D341Med (cell line): ENCODE measurements at regions not wholly inside any gene's neighbourhood (a gene's known extent, or its start where the extent isn't known, plus 50 kb on each side); places are given as distances from the start of the nearest gene placed in this dataset.
A peak's percentile ranks its signal among the peaks of the same experiment; 100 is the strongest.

Experiments
- DNase-seq: peaks from one replicate; pipeline ENCODE4 v3.0.0; 2012; ENCODE audit warnings: low spot score

- DNase-seq: no peak
Observed at GRCh38 chr6:2462831-2463230, 217.4 kb upstream of the GMDS start.

GRCh38 chr6:2460216-2460745 lies 214.9 kb upstream of the GMDS start:
- no peak for DNase-seq

GRCh38 chr6:2454180-2454579 lies 208.8 kb upstream of the GMDS start:
- no peak for DNase-seq

DNA sequence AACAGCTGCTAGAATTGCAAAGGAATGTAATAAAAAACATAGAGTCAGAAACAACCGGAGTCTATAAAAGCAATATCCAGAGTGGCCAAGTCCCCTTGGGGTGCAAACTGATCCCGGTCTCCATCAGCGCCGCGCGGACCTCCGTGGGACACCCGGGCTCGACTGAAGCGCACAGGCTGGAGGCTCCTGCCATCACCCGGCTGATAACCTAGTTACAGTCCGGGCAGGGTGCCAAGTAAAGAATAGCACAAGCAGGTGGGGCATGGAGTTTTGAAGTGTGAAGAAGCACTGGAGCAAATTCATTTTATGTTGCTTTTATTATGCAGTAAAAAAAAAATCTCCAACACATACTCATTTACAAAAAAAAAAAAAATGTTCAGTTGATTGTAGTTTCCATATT lies 205.1 kb upstream of the GMDS start:
- no peak for DNase-seq

DNA sequence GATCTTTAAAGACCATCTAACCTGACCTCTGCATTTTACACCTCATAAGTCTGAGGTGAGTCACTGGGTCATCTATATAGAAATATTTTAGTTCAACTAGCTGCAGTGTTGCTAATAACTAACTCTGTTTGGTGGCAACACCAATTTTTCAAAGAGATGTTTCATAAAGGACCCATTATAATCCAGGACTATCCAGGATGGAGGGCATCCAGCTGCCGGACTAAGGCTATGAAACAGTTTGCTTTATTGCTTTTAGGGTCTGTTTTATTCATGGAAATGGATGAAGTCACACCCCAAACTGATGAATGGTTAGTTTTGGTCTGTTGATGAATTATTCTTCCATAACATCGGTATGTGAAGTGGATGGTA lies 204.2 kb upstream of the GMDS start:
- DNase-seq: no peak

GRCh38 chr6:2448826-2449571 lies 203.6 kb upstream of the GMDS start:
- peak; percentile 62 for DNase-seq

DNA sequence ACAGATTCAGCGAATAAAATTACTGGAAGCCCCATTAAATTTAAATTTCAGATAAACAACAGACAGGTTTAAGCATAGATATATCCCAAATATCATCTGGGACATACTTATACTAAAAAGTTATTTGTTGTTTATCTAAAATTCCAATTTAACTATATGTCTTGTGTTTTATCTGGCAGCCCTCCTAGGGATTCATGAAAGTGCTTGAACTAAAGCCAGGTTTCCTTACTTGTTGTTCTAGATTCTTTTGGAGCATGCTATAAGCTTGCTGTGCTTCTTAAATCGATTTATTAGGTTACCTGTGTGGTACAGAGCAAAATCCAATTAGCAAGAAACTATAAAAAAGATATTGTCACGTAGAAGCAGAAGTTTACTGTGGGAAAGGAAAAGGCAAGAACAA lies 202.5 kb upstream of the GMDS start:
- DNase-seq: no peak

DNA sequence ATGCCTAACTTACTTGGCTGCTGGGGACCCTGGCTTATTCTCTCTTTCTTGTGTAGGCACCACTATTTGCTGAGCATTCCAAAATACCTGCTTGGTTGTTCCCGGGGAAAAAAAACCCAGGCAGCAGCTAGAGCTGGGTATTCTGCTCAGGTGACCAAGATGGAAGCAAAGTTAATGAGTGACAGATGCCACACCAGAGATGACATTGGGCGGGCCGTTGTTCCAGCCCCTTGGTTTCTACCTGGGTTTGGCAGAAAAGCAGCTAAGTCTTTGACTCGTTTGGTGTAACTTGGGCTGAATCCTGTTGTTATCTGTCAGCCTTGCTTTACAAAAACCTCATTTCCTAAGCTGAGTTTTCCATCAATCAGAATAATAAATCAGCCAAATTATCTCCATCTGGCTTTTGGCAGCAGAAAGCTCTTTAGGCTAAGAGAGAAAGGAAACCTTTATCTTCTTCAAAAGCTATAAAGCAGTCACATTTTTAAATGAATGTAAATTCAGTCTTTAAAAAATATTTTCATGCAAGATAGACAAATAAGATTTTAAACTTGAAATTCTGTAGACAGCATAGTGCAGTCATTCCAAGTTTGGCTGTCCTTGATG lies 202.0 kb upstream of the GMDS start:
- DNase-seq: no peak

- DNase-seq: no peak
Observed at GRCh38 chr6:2441601-2442475, 196.4 kb upstream of the GMDS start.

- no peak for DNase-seq
Observed at GRCh38 chr6:2440516-2440915, 195.1 kb upstream of the GMDS start.

- no peak for DNase-seq
Observed at GRCh38 chr6:2439632-2440031, 194.2 kb upstream of the GMDS start.

DNA sequence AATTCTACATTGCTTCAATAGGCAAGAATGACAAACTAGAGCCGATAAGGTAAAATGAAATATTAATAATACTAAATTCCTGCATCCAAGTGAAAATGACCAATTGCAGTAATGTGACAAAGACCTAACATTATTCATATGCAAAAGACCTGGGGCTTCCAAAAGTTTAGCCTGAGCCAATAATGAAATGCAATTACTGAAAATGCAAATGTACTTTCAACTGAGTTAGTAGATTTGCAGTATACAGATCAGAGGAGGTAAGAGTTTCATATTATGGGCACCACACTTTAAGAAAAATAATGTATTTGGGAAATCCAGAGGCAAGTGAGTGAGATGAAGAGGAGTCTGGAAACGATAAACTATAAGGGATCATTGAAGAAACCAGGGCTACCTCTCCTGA lies 193.7 kb upstream of the GMDS start:
- DNase-seq: no peak

DNA sequence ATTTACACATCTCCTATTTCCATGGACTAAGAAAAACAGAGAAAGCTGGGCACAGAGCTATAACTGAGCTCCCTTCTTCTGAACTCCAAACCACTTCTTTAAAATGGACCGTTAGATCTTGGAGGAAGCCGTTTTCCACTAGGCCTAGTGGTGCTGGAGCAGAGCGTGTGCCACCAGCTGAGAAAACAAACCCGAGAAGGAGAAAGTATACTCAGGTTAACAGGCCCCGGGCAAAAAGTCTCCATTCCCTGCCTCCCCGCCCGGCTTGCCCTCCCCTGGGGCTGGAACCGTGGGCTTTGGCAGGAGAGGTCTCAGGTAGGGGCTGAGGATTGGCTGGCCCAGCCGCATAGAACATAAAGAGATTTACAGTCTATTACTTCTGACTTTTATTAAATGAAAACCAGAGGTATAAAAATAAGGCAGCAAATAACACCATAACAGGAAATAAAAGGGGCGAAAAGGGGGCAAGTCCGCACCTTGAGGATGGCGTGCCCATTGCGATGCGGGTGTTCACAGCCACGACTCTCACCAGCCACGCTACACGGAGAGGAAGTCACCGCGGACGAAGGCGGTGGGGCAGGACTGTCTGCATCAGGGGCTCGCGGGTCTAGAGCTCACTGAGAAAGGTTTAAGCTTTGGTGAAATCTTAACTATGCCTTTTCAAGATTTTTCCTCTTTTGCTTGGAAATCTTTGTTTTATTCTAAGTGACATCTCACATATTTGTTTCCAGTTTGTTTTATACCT lies 191.2 kb upstream of the GMDS start:
- DNase-seq: no peak

GRCh38 chr6:2435323-2435722 lies 189.9 kb upstream of the GMDS start:
- no peak for DNase-seq

GRCh38 chr6:2434912-2435311 lies 189.5 kb upstream of the GMDS start:
- DNase-seq: no peak

DNA sequence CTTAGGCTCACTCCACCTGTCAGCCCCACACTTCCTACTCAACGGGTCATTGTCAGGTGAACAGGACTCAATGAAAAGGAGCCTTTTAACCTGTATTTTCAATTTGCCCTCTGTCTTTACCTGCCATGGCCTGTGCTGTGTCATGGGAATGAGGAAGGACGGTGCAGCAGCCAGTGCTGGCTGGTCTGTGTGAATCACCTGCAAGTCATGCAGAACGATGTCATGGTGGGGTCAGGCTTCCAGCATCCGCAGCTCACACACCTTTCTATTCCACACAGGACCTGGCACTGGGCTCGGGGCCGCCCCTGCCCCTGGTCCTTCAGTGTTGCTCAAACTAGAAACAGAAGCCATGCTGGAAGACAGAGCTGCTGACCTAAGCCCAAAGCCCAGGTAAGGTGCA lies 188.7 kb upstream of the GMDS start:
- no peak for DNase-seq

DNA sequence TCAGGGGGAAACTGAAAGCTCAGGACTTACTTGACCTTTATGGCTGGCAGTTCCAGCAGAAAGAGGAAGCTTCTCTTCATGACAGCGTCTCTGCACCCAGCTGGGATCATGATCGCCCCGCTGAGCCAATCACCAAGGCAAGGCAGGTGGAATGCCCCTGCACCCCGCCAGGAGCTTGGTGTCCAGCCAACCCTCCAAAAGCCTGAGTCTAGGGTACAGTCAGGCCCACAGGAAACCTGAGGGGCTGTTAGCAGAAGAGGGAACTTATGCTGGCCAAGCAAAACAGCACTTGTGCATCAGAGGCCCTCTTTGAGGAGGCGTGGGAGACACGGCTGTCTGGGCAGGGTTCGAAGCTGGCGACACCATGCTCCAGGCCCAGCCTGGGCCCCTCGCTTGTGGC lies 188.3 kb upstream of the GMDS start:
- no peak for DNase-seq

DNA sequence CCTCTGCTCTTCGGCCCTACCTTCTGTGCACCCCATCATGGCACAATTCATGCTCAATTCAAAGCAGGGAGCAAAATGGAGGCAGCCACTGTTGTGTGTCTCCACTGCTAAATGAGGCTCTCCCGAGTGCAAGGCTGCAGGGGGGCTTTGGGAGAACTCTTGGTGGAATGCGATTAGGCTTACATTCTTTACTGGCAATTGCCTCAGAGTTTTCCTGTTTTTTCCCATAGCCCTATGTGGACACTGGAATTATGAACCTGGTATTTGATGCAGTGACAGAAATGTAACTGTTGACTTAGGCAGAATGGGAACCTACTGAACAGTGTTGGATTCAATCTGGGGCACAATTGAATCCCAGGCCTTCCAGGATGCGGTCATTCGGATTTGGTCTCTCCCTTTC lies 187.9 kb upstream of the GMDS start:
- DNase-seq: no peak

DNA sequence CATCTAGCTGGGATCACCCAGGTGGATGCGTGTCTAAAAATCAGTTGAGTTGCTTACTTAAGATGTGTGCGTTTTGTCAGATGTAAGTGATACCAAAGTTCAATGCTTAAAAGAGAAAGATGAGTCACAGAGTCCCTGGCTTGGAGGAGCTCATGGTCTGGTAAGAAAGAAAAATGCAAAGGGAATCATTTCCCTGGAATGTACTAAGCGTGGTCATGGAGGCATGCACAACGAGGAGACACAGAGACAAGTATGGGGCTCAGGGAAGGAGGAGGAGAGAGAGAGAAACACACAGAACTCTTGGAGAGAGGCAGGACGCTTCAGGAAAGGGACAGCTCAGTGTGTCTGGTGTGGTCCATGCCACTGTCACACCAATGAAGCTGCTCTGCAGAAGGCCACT lies 186.9 kb upstream of the GMDS start:
- no peak for DNase-seq

GRCh38 chr6:2430612-2431011 lies 185.2 kb upstream of the GMDS start:
- no peak for DNase-seq

DNA sequence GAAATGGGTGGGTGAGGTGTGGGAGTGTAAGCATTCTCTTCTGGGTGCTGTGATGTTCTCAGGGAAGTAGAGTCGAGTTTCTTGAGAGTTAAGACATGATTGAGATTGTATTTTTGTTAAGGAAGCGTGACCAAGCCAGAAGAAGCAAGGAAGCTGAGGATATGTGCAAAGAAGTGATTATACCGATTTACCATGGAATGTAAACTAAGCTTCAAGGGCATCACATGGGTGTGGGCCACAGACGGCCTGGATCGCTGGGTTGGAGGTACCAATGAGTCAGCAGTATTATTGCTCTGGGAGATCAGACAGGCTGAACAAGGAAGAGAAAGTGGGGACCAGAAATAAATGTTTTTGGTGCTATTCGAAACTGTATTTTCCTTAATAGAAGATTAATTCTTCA lies 184.1 kb upstream of the GMDS start:
- DNase-seq: no peak

GRCh38 chr6:2429032-2429431 lies 183.6 kb upstream of the GMDS start:
- DNase-seq: no peak
